ENCODE measurements at regions not wholly inside any gene's neighbourhood (a gene's known extent, or its start where the extent isn't known, plus 50 kb on each side); places are given as distances from the start of the nearest gene placed in this dataset.

GRCh38 chr6:167682125-167682524 lies 144.6 kb upstream of the AFDN start:
- no peak for TF ChIP-seq CTCF (IDR thresholded peaks at IDR 0.05)
- Histone ChIP-seq H3K36me3 (no peaks in the 10 kb centered on the region), H3K4me3 (no peak overlapping the region), H3K27me3 (no peaks in the 10 kb centered on the region), H3K9me3 (no peaks in the 10 kb centered on the region), H3K4me1 (peaks cover 0 to 3% of the 10 kb centered on the region in 2 donors), H3K27ac (no peak overlapping the region)
- DNase-seq (ENCODE audit: low spot score in 2 of 2), result no peak
- intact Hi-C loops (cut with DNase I), result no loop called here

GRCh38 chr6:167682546-167683027 lies 144.1 kb upstream of the AFDN start:
- no peaks in the 10 kb centered on the region for H3K36me3 ChIP-seq
- intact Hi-C loops (cut with DNase I), result no loop called here
- H3K9me3 ChIP-seq, result no peaks in the 10 kb centered on the region
- no peaks in the 10 kb centered on the region for H3K27me3 ChIP-seq
- peaks cover 0 to 3% of the 10 kb centered on the region in 2 donors for H3K4me1 ChIP-seq
- no peak for TF ChIP-seq CTCF (IDR thresholded peaks at IDR 0.05)
- no peak for DNase-seq (ENCODE audit: low spot score in 2 of 2)
- no peak overlapping the region for H3K4me3 ChIP-seq
- no peak overlapping the region for H3K27ac ChIP-seq

GRCh38 chr6:167683028-167683862 lies 143.5 kb upstream of the AFDN start:
- intact Hi-C loops (cut with DNase I), result no loop called here
- Histone ChIP-seq H3K4me3 (no peak overlapping the region), H3K27ac (no peak overlapping the region), H3K36me3 (no peaks in the 10 kb centered on the region), H3K4me1 (peaks cover 0 to 3% of the 10 kb centered on the region in 2 donors), H3K27me3 (no peaks in the 10 kb centered on the region), H3K9me3 (no peaks in the 10 kb centered on the region)
- TF ChIP-seq CTCF (IDR thresholded peaks at IDR 0.05), result no peak
- DNase-seq (ENCODE audit: low spot score in 2 of 2), result peak in 1 of 2 donors; percentile 62

GRCh38 chr6:167684276-167685104 lies 142.2 kb upstream of the AFDN start:
- H3K27me3 ChIP-seq, result no peaks in the 10 kb centered on the region
- no peaks in the 10 kb centered on the region for H3K36me3 ChIP-seq
- no peaks in the 10 kb centered on the region for H3K4me1 ChIP-seq
- intact Hi-C loops (cut with DNase I), result no loop called here
- no peak overlapping the region for H3K27ac ChIP-seq
- no peaks in the 10 kb centered on the region for H3K9me3 ChIP-seq
- no peak for TF ChIP-seq CTCF (IDR thresholded peaks at IDR 0.05)
- H3K4me3 ChIP-seq, result no peak overlapping the region
- DNase-seq (ENCODE audit: low spot score in 2 of 2), result no peak

- H3K36me3 ChIP-seq, result no peaks in the 10 kb centered on the region
- H3K9me3 ChIP-seq, result no peaks in the 10 kb centered on the region
- DNase-seq (ENCODE audit: low spot score in 2 of 2), result no peak
- no peaks in the 10 kb centered on the region for H3K27me3 ChIP-seq
- TF ChIP-seq CTCF (IDR thresholded peaks at IDR 0.05), result no peak
- intact Hi-C loops (cut with DNase I), result no loop called here
- H3K4me1 ChIP-seq, result no peaks in the 10 kb centered on the region
- no peak overlapping the region for H3K4me3 ChIP-seq
- H3K27ac ChIP-seq, result no peak overlapping the region
These were observed 141.1 kb upstream of the AFDN start for GRCh38 chr6:167685654-167686053.

Data from ascending aorta (tissue), 2 donors.